ENCODE measurements at regions not wholly inside any gene's neighbourhood (a gene's known extent, or its start where the extent isn't known, plus 50 kb on each side); places are given as distances from the start of the nearest gene placed in this dataset.

GRCh38 chr4:30160140-30160539 lies 560.0 kb upstream of the PCDH7 start:
- 88% methylated on average over 2 of the region's 2 CpGs; no CpG with 5 or more reads in 1 of the 2 experiments for WGBS, 2 experiments (ENCODE audit: extremely low coverage in 1 of 2, insufficient coverage in 1 of 2, insufficient read length in 1 of 2, insufficient replicate concordance in 2 of 2, low coverage in 1 of 2, low lambda C conversion rate in 2 of 2, missing lambda C conversion rate in 1 of 2)
- peak overlapping the region; percentile 83; the same call in 1 of the 2 replicates for H2BK20ac ChIP-seq (ENCODE audit: low read length)
- POLR2A ChIA-PET (ENCODE audit: partially characterized antibody): interaction anchor here (1.0 kb wide), 1 partner anchor 9 kb away, joined by 3 read pairs; no protein-coding TSS in a partner anchor
- H2AFZ ChIP-seq (ENCODE audit: low read length): peak overlapping the region; percentile 27; the same call in 1 of the 2 replicates
- H3K4ac ChIP-seq (replicated peaks; ENCODE audit: insufficient read length, low read depth, low read length): no peak overlapping the region
- no peak overlapping the region for H3K9ac ChIP-seq (replicated peaks in 1 of 4; ENCODE audit: extremely low read depth in 1 of 4, low read depth in 3 of 4, low read length in 3 of 4)
- H3K27ac ChIP-seq (ENCODE audit: low read depth, low read length): no peak overlapping the region
- H3K4me3 ChIP-seq (ENCODE audit: extremely low read depth in 1 of 4, insufficient read depth in 2 of 4, low read depth in 3 of 4, low read length in 4 of 4): no peak overlapping the region
- no peak overlapping the region for H3K14ac ChIP-seq (ENCODE audit: insufficient read length)
- H2BK5ac ChIP-seq (ENCODE audit: low read depth, low read length): no peak overlapping the region
- no peak overlapping the region for H2AK5ac ChIP-seq (ENCODE audit: low read depth, low read length)
- no peak overlapping the region for H3K4me2 ChIP-seq (ENCODE audit: insufficient read depth in 1 of 2, low read depth in 2 of 2, low read length in 2 of 2)
- H4K20me1 ChIP-seq (replicated peaks in 1 of 2; ENCODE audit: control insufficient read depth in 1 of 2, insufficient read depth in 2 of 2, low read length in 2 of 2): no peaks in the 10 kb centered on the region
- H2BK12ac ChIP-seq (ENCODE audit: low read depth, low read length): no peak overlapping the region
- no peaks in the 10 kb centered on the region for H3K79me2 ChIP-seq (ENCODE audit: control insufficient read depth in 1 of 2, insufficient read depth in 2 of 2, low read length in 2 of 2)
- H3K23me2 ChIP-seq (ENCODE audit: low read depth, low read length): no peaks in the 10 kb centered on the region
- H2BK120ac ChIP-seq (replicated peaks; ENCODE audit: low read depth, low read length): no peak overlapping the region
- no peaks in the 10 kb centered on the region for H3K79me1 ChIP-seq (ENCODE audit: low read depth, low read length)
- no peaks in the 10 kb centered on the region for H3K4me1 ChIP-seq (replicated peaks in 1 of 4; ENCODE audit: control insufficient read depth in 3 of 4, insufficient read depth in 4 of 4, low read length in 3 of 4)
- no peak overlapping the region for H2BK15ac ChIP-seq (ENCODE audit: low read length)
- no peak overlapping the region for H3K56ac ChIP-seq (replicated peaks; ENCODE audit: insufficient read length, low read depth, low read length)
- H3K36me3 ChIP-seq (ENCODE audit: control insufficient read depth in 2 of 4, insufficient read depth in 4 of 4, low read length in 3 of 4): no peaks in the 10 kb centered on the region
- H3K18ac ChIP-seq (ENCODE audit: extremely low read depth, low read length): no peak overlapping the region
- H4K91ac ChIP-seq (replicated peaks; ENCODE audit: insufficient read length, low read length): no peak overlapping the region
- CTCF ChIA-PET (ENCODE audit: partially characterized antibody): no interaction called here
- DNase-seq (ENCODE audit: low read depth in 1 of 2, low spot score in 2 of 2): no peak
- no peak overlapping the region for H3K23ac ChIP-seq (ENCODE audit: insufficient read length)
- H3K27me3 ChIP-seq (replicated peaks in 1 of 4; ENCODE audit: control insufficient read depth in 3 of 4, extremely low read depth in 1 of 4, insufficient read depth in 3 of 4, low read length in 3 of 4): no peaks in the 10 kb centered on the region
- no peak for FAIRE-seq
- no peaks in the 10 kb centered on the region for H3K9me3 ChIP-seq (ENCODE audit: insufficient read depth in 2 of 2, low read depth in 1 of 2, low read length in 1 of 2)
- no peak overlapping the region for H4K8ac ChIP-seq (ENCODE audit: extremely low read depth, insufficient read depth, low read length)
- no peak overlapping the region for H4K5ac ChIP-seq (ENCODE audit: insufficient read length, low read depth, low read length)
- TF ChIP-seq CHD7 (IDR thresholded peaks at IDR 0.05; ENCODE audit: insufficient replicate concordance, low read length): no peak
